Sigmoid colon (tissue), 6 donors: ENCODE measurements at regions not wholly inside any gene's neighbourhood (a gene's known extent, or its start where the extent isn't known, plus 50 kb on each side); places are given as distances from the start of the nearest gene placed in this dataset.

Experiments
- DNase-seq: peaks from one replicate; pipeline ENCODE4 v3.0.0-alpha.2; 2019
- H3K27ac ChIP-seq, 4 donors: fragments of 200-600 bp; sonication (generic); one replicate each; pipeline ENCODE4 v1.5.1; 2016 to 2019; ENCODE audit warnings: mild to moderate bottlenecking in 1 of 4
- H3K27me3 ChIP-seq, 3 donors: fragments of 200-600 bp; sonication (generic); one replicate each; pipeline ENCODE4 v1.5.1; 2019; ENCODE audit warnings: mild to moderate bottlenecking in 1 of 3
- H3K36me3 ChIP-seq, 4 donors: fragments of 200-600 bp; sonication (generic); one replicate each; pipeline ENCODE4 v1.5.1; 2016 to 2019
- H3K4me1 ChIP-seq, 4 donors: fragments of 200-600 bp; sonication (generic); one replicate each; pipeline ENCODE4 v1.5.1; 2017 to 2019
- H3K4me3 ChIP-seq, 4 donors: fragments of 200-600 bp; sonication (generic); one replicate each; pipeline ENCODE4 v1.5.1; 2017 to 2019; ENCODE audit warnings: mild to moderate bottlenecking in 2 of 4, moderate library complexity in 1 of 4
- H3K9me3 ChIP-seq, 4 donors: fragments of 200-600 bp in 3 of 4; sonication (generic) in 3 of 4; one replicate each; pipeline versions ENCODE4 v1.5.1 to v1.6.1; 2013 to 2019
- EP300 ChIP-seq, 4 donors: sonication (generic); formaldehyde crosslinking; IDR thresholded peaks; one replicate each; pipeline ENCODE4 v1.6.1; 2017; ENCODE audit warnings: antibody characterized with exemption in 4 of 4
- POLR2A ChIP-seq, 2 donors: fragments of 450-650 bp; IDR thresholded peaks; one replicate each; pipeline ENCODE4 v1.6.1; 2016; ENCODE audit warnings: antibody characterized with exemption in 2 of 2, mild to moderate bottlenecking in 2 of 2, moderate library complexity in 2 of 2
- POLR2AphosphoS5 ChIP-seq, 4 donors: sonication (generic); formaldehyde crosslinking; IDR thresholded peaks; one replicate each; pipeline ENCODE4 v1.6.1; 2017; ENCODE audit warnings: antibody characterized with exemption in 4 of 4
- WGBS, 2 donors: extraction: QIAGEN DNeasy Blood & Tissue Kit; methylation state at CpG; one replicate each; pipeline ENCODE4 v1.1.7; 2013; 5-methylcytosine and 5-hydroxymethylcytosine counted together
- intact Hi-C: fragments of 100-400 bp; cut with DNase I; formaldehyde crosslinking; loops from one replicate; pipeline ENCODE4 v1.15.1; 2023
- TF ChIP-seq, protein P1 (sequence below), 4 experiments: fragments of 450-650 bp in 3 of 4; fragments of 200-600 bp in 1 of 4; IDR thresholded peaks; one replicate each; pipeline ENCODE4 v1.5.1; 2016 to 2019; ENCODE audit warnings: antibody characterized with exemption in 4 of 4, mild to moderate bottlenecking in 3 of 4, moderate library complexity in 2 of 4
- donor health status: healthy with polysubstance abuse.
- donor health status: healthy.

DNA sequence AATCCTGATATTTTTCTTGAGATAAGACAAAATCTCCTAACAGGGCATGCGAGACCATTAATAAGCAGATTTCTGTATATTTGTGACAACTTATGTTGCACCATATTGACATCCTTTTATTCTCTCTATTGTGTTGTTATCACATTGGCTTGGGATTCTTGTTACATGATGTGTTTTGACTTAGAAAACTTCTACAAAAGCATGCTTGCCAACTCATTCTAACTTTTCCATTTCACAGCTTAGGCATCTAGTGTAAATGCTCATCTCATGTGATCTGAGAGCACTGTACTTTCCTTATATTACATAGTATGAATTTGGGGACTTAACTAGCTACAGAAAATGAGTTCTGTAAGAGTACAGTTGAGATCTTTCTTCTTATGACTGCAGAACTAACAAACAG lies 1040.7 kb upstream of the ADGRB3 start:
- no peak for TF ChIP-seq POLR2A (IDR thresholded peaks at IDR 0.05)
- TF ChIP-seq EP300 (IDR thresholded peaks at IDR 0.05) = no peak
- TF ChIP-seq POLR2AphosphoS5 (IDR thresholded peaks at IDR 0.05) = no peak
- TF ChIP-seq, protein P1, sequence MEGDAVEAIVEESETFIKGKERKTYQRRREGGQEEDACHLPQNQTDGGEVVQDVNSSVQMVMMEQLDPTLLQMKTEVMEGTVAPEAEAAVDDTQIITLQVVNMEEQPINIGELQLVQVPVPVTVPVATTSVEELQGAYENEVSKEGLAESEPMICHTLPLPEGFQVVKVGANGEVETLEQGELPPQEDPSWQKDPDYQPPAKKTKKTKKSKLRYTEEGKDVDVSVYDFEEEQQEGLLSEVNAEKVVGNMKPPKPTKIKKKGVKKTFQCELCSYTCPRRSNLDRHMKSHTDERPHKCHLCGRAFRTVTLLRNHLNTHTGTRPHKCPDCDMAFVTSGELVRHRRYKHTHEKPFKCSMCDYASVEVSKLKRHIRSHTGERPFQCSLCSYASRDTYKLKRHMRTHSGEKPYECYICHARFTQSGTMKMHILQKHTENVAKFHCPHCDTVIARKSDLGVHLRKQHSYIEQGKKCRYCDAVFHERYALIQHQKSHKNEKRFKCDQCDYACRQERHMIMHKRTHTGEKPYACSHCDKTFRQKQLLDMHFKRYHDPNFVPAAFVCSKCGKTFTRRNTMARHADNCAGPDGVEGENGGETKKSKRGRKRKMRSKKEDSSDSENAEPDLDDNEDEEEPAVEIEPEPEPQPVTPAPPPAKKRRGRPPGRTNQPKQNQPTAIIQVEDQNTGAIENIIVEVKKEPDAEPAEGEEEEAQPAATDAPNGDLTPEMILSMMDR (IDR thresholded peaks at IDR 0.05) = no peak
- Histone ChIP-seq H3K4me3 (no peak overlapping the region), H3K36me3 (no peaks in the 10 kb centered on the region), H3K27me3 (no peaks in the 10 kb centered on the region), H3K27ac (no peak overlapping the region), H3K9me3 (peaks cover 0 to 2% (median 0%) of the 10 kb centered on the region in 4 donors), H3K4me1 (no peaks in the 10 kb centered on the region)
- 90 to 96% methylated on average over 1 of the region's 1 CpG for WGBS, 2 donors
- intact Hi-C loops = no loop called here
- DNase-seq = no peak

DNA sequence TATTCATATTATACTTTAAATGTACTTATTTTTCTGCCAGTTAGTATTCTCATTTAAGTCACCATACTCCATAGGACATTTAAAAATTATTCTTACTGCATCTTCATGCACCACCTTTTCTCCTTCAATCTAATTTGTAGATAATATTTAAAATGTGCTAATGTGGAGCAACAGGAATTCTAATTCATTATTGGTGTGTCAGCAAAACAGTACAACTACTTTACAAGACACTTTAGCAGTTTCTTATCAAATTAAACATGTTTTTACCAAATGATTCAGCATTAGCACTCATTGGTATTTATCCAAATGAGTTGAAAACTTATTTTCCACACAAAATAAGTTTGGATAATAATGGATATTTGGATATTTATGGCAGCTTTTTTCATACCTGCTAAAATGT lies 1041.8 kb upstream of the ADGRB3 start:
- Histone ChIP-seq H3K27ac (no peak overlapping the region), H3K36me3 (no peaks in the 10 kb centered on the region), H3K4me1 (no peaks in the 10 kb centered on the region), H3K9me3 (peaks cover 0 to 6% (median 0%) of the 10 kb centered on the region in 4 donors), H3K27me3 (no peaks in the 10 kb centered on the region), H3K4me3 (no peak overlapping the region)
- no peak for DNase-seq
- TF ChIP-seq POLR2A (IDR thresholded peaks at IDR 0.05) (no peak), EP300 (IDR thresholded peaks at IDR 0.05) (no peak), POLR2AphosphoS5 (IDR thresholded peaks at IDR 0.05) (no peak)
- TF ChIP-seq, protein P1 (IDR thresholded peaks at IDR 0.05) = no peak
- intact Hi-C loops = no loop called here

DNA sequence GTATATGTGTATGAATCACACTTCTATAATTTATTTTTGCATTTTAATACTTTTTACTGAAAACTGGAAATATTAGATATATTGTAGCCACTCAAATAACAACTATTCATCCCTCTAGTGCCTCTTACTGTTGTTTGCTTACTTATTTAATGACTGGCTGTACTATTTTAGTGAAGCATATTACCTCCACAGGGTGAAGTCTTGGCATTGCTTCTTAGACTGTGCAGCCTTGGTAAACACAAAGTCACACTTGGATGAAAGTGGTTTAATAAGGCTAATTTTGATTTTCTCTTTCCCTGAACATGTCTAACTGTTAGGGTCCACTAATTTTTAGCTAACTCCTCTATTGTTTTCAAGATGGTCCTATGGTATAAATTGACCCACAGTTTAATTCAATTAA lies 1043.2 kb upstream of the ADGRB3 start:
- H3K4me3 ChIP-seq = no peak overlapping the region
- DNase-seq = no peak
- H3K36me3 ChIP-seq = no peaks in the 10 kb centered on the region

DNA sequence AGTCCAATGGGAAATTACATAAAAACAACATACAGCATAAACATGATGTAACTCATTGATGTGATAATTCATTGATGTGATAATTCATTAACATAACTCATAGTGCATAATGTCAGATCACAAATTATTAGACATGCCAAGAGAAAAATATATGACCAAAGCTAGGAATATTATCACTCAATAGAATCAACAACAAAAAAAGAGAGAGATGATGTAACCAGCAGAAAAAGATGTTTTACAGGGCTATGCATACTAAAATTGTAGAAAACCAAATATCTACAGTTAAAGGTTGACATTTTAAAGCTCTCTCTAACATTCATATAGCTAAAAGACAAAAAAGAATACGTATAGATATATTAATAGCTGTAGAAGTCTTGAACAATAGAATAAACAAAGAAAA lies 1067.2 kb upstream of the ADGRB3 start:
- Histone ChIP-seq H3K36me3 (no peaks in the 10 kb centered on the region), H3K27me3 (no peaks in the 10 kb centered on the region), H3K4me3 (no peak overlapping the region), H3K9me3 (no peaks in the 10 kb centered on the region), H3K4me1 (no peaks in the 10 kb centered on the region), H3K27ac (no peak overlapping the region)
- TF ChIP-seq EP300 (IDR thresholded peaks at IDR 0.05) (no peak), POLR2A (IDR thresholded peaks at IDR 0.05) (no peak), POLR2AphosphoS5 (IDR thresholded peaks at IDR 0.05) (no peak)
- TF ChIP-seq, protein P1 (IDR thresholded peaks at IDR 0.05) = no peak
- no peak for DNase-seq
- intact Hi-C loops = no loop called here
- 85 to 87% methylated on average over 1 of the region's 1 CpG for WGBS, 2 donors

More for the DNA sequence above, 1043.2 kb upstream of the ADGRB3 start:
- H3K27me3 ChIP-seq = no peaks in the 10 kb centered on the region
- H3K27ac ChIP-seq = no peak overlapping the region
- intact Hi-C loops = no loop called here
- H3K4me1 ChIP-seq = no peaks in the 10 kb centered on the region
- no peak for TF ChIP-seq POLR2A (IDR thresholded peaks at IDR 0.05)
- no peak for TF ChIP-seq EP300 (IDR thresholded peaks at IDR 0.05)
- H3K9me3 ChIP-seq = peaks cover 0 to 6% (median 0%) of the 10 kb centered on the region in 4 donors

DNA sequence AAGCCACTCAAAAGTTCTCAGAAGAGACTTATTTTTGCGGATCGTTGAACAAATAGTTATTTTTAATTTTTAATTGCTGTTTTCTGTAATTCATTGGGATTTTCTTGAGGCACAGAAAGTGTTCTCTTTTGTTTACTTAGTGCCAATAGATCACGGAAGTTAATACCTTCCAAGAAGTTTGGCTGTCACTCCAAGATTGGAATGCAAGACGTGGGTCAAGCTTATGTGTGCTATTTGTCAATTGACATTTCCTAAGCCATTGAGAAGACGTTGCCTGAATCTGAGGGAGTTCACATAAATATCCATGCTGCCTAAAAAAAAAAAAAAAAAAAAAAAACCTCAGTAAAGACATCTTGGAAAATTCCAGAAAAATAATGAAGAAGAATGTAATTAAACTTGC lies 1071.4 kb upstream of the ADGRB3 start:
- WGBS, 2 donors = 71 to 78% methylated on average over 5 of the region's 5 CpGs
- H3K27ac ChIP-seq = no peak overlapping the region
- H3K36me3 ChIP-seq = no peaks in the 10 kb centered on the region
- no peak for TF ChIP-seq POLR2A (IDR thresholded peaks at IDR 0.05)
- no peak for TF ChIP-seq EP300 (IDR thresholded peaks at IDR 0.05)
- TF ChIP-seq, protein P1 (IDR thresholded peaks at IDR 0.05) = no peak
- no peak for TF ChIP-seq POLR2AphosphoS5 (IDR thresholded peaks at IDR 0.05)
- H3K9me3 ChIP-seq = peaks cover 0 to 4% (median 0%) of the 10 kb centered on the region in 4 donors
- no peaks in the 10 kb centered on the region for H3K27me3 ChIP-seq
- DNase-seq = no peak
- intact Hi-C loops = no loop called here
- no peak overlapping the region for H3K4me3 ChIP-seq
- no peaks in the 10 kb centered on the region for H3K4me1 ChIP-seq
